HG02852 (cell line): ENCODE measurements at regions not wholly inside any gene's neighbourhood (a gene's known extent, or its start where the extent isn't known, plus 50 kb on each side); places are given as distances from the start of the nearest gene placed in this dataset.

Experiments used
- ATAC-seq: cut with Tn5 transposase; IDR thresholded peaks from one replicate; pipeline ENCODE4 v1.9.1; 2021; ENCODE audit warnings: mild to moderate bottlenecking, moderate library complexity; ENCODE audit not compliant: unreplicated experiment

DNA sequence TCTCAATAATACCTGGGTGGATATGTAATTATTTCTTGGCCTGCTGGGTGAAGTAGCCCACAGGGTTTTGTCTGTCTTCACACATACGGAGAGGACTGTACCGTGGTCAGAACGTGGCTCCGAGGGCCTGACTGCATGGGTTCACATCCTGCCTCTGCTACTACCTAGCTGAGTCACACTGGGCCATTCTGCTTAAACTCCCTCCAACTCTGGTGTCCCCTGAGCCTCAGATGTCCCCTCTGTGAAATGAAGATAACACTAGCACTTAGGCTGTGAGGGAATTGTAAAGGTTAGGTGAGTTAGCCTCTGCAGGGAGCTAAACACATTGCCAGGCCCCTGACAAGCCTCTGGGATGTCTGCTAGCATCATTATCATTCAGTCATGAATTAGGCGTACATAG, 120.1 kb upstream of the NABP1 start:
- ATAC-seq = no peak

DNA sequence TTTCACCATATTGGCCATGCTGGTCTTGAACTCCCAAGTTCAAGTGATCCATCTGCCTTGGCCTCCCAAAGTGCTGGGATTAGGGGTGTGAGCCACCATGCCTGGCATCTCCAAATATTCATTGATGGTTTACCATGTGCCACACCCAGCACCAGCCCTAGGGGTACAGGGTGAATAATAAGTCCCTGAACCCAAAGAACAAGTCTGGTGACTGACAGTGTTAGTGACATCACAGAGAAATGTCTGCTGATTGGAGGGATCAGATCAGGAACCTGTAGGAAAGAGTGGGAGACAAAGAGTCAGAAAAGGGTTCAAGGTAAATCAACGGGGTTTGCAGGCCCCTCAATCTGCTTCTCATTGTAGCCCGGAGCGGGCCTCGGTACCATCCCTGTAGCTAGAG, 118.4 kb upstream of the NABP1 start:
- no peak for ATAC-seq

DNA sequence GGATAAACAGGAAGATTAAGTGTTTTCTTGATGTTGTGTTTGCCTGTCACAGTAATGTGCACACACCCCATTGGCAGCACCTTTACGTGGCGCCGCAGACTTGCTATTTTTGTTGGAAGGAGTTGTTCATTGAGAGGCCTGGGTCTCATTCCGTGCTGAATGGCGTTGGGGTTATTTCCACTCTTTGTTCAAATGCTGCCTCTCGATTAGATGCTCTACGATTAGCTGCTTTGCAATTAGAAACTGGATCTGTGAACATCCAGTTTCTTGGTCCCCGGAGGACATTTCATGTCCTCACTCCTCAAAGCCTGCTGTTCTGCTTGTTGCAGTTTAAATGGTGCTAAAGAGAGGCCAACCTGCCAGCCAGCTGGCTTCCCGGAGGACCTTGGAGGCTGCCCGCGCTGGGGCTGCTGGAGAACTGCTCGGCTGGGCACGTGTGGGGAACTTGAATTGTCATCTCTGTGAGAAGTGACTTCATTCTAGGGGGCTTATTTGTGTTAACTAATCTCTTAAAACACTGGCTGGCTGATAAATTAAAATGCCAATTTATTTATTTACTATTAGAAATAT, 117.4 kb upstream of the NABP1 start:
- ATAC-seq = no peak

DNA sequence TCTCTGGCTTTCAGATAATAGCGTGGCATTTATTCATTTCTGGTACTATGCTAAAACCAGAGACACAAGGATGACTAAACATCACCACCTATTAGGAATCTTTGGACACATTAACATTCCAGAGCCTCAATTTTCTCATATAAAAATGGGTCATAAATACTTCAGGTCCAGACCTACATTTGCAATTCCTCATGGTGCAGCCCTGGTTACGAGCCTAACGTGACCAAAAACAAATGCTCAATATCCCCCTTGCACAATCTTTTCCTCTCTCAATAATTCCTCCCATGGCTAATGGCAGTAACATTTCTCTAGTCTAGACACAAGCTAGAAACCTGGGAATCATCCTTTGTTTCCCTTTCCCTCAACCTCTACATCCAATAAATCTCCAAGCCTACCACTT, 112.8 kb upstream of the NABP1 start:
- no peak for ATAC-seq

DNA sequence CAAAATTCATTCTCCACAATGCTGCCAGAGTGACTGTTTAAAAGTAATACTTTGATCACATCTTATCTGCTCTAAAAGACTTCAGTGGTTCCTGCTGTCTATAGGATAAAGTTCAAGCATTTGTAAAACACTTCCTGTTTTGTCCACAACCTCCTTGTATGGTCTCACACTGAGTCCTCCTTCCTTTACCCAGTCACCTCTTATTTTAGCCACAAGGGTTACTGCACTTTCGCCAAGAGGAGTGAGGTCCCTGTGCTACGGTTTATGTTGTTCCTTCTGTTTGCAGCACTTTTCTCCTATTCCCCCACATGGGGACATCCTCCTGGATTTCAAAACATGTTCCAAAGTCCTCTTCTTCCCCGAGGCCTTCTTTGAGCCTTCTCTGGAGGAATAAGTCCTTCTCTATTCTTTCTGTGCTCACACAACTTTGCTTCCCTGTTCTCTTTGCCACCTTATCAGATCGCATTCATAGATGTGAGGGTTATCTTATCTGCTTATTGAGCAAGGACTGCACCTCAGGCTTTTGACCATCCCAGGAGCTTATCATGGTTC, 112.2 kb upstream of the NABP1 start:
- ATAC-seq = peak; percentile 65

DNA sequence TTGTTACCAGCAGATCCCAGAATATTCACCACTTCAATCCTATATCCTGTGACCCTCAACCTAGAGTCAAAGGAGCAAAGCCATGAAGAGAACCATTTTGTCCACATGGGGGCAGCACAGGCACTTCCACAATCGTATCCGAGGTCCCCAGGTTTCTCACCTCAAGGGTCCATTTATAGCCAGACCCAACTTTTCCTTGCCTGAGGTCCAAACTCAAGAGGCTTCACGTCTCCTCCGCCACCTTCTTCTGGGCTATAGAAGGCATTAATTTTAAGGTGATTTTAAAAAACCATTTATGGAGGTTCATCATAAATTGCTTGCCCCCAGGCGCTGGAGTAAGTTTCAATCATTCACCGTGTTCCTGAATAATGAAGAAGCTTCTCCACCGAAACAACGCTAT, 111.6 kb upstream of the NABP1 start:
- peak; percentile 63 for ATAC-seq

DNA sequence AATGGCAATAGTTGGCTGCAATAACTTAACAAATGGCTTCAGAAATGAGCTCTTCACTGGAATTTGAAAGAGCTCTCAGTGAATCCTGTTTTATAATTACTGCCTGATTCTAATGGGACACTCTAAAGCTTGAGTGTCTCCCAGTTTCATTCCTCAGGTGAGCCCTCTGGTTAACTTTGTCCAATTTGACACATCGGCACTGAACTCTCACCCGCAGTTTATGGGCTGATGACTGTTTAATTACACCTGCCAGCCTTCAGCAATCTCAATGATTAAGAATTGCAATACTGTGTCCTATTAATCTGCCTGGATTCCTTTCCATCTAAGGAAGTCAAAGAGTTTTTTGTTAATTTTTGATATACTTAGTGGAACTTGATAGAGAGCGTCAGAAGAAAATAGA, 110.7 kb upstream of the NABP1 start:
- no peak for ATAC-seq

DNA sequence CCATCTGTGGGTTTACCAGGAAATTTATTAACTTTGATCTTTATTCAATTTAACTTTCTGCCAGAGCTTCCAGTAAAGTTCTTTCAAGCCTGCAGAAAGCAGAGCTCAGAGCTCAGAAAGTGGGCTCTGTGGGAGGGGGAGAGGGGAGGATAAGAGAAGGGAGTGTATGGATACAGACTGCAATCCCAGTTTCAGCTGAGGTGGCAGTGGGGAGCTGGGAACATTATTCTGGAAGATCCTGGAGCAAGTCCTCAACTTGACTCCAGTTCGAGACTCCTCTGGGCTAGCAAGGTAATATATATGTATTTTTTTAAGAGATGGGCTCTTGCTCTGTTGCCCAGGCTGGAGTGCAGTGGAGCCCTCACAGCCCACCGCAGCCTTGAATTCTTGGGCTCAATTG, 108.9 kb upstream of the NABP1 start:
- ATAC-seq = no peak

DNA sequence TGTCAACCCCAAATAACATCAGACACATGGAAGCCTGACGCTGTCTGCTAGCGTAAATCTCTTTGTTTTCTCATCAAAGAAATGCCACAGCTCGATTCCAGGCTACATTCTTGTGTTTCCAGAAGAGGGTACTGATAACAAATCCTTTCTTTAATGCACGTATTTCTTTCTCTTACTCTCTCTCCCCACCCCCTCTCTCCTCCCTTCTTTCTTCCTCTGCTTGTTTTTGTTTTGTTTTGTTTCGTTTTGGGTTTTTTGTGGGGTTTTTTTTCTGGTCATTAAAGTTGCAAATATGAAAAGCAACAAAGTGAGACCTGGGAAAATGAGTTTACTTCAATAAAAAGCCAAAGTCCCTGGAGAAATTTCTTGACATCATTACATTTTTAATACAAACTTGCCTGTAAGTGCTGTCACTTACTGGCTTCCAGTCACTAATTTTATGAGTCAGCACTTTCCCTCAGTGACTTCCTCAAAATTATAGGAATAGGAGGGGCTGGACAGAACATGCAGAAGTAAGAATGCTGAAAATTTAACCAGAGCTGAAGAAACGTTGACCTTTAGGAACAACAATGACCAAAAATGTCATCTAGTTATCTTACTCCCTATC, 106.7 kb upstream of the NABP1 start:
- peak; percentile 56 for ATAC-seq

DNA sequence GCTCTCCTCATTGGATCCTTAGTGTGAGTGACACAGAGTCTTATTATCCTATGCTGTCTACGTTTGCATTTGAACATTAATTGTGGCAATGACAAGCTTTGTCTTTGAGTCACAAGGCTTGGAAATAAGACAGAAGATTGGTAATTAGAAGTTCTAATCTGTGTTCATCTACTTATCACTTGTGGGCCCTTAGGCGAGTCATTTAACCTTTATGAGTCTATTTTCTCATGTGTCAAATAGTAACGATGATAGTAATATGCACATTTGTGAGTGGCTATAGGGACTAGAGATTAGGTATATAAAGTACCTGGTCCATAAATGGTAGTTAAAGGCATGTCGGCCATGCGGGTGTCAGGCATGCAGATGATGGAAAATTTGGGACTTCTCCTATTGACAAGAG, 105.6 kb upstream of the NABP1 start:
- no peak for ATAC-seq

DNA sequence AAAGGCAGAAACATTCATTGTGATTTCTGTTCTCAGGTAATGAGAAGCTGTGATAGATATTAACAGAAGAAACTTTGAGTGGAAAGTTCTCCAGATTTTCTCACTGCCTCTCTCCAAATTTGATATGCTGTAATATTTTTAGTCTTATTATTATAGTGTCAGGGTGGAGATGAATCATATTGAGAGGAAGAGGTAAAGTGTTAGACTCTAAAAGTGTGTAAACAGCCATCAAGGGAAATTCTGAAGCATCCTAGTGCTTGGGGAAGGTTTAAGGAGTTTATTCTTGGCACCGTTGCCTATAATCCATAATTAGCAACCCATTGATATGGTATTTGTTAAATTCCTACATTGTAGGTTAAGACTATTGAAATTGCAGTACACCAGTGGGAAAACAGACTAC, 104.7 kb upstream of the NABP1 start:
- no peak for ATAC-seq

DNA sequence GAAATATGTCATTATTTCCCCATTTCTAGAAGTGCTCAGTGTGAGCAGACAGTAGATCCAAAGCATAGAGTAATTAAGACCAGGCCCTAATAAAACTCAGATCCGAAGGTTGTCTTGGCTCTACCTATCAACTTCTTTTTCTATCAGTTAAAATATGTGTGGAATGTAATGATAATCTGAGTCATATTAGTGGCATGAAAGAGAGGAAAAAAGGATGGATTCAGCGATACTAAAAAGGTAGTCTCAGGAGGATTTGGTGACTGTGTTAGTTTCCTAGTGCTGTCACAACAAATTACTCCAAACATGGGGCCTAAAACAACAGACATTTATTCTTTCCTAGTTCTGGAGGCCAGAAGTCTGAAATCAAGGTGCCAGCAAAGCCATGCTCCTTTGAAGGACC, 103.7 kb upstream of the NABP1 start:
- no peak for ATAC-seq

DNA sequence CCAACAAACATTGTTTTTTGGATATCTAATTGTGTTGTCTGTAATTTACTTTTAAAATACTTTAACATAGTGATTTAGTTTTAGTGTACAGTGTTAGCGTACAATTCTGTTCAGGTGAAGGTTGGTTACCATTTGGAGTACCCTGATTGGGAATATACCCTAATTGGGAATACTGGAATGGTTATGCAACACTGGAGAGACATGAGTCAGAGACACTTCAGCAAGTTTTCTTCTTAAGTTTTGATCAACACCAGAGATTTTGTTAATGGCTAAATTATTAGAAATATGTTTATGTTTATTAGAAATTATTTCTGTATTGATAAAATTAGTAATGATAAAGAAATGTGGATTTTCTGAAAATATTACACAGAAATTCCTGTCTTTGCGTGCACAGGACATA, 100.3 kb upstream of the NABP1 start:
- ATAC-seq = no peak

DNA sequence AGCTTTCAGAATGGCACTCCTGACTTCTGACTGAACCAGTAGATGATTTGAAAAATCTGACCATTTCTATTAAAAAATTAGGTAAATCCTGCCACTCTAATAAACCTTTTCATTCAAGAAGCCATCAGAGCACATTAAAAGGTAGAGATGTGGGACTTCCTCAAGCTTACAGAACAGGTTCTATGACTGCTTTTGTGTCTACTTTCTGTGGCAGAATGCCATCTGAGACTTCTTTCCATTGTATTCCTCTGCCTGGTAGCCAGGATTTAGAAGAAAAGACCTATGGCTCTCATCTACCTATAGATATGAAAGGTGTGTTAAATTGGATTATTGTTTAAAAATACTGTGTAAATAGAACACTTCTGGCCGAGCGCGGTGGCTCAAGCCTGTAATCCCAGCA, 99.9 kb upstream of the NABP1 start:
- no peak for ATAC-seq

DNA sequence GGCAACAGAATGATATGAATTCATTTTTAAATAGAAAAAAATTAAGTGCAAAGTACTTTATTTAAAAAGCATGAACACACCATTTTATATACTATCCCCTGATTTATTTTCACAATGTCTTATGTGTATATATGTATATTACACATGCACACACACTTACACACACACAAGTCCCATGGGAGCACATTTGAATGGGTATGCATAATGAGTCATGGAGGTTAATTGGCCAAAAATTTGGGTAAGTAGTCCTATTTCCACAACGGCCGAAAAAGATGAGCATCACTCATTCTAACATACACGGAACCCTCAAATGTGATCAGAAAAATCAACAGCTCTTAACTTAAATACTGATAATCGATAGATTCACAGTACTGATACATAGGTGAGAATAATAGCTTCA, 97.4 kb upstream of the NABP1 start:
- ATAC-seq = no peak

DNA sequence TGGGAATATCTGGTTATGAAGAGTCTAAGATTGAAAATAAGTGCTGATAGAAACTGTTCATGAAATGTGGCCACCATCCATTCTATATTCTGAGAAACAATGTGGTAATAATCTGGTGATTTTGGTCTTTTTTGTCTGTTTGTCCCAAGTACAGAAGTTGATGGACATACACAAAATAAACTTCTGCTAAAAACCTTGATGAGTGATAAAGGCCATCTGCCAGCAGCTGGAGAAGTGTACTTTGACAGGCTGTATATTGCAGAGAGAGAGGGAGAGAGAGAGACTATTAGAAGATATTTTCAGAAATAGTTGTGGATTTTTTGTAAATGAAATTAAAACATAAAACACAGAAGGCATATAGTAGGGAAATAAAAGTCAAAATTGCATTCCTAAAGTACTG, 96.9 kb upstream of the NABP1 start:
- ATAC-seq = no peak

DNA sequence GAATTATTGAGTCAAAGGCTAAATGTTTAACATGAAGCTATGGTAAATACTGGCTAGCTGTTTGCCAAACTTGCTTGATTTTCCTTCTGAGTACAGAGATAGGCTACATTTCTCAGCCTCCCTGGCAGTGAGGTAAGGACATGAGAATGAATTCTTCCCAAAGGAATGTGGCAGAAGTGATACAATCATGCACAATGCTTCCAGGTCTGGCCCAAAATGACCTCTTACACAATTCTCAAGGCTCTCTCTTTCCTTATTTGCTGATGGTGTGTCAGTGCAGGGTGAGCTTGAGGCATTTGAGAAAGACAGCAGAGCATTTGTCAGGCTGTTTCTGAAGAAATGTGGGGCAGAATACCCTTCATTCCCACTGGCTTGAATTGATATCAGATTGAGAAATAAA, 95.6 kb upstream of the NABP1 start:
- ATAC-seq = no peak

DNA sequence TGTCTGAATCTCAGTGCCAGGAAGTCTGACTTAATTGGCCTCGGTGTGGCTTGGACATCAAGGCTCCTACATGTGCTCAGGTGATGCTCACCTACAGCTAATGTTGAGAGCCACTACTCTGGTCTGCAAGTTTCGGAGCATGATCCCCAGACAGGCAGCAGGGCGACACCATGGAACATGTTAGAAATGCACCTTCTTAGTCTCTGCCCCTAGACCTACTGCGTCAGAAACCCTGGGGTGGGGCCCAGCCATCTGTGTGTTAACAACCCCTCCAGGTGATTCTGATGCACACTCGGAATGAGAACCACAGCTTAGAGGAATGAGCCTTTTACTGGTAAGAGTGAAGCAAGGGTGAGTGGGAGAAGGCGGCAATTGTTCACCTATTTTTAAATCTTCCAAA, 86.9 kb upstream of the NABP1 start:
- no peak for ATAC-seq

DNA sequence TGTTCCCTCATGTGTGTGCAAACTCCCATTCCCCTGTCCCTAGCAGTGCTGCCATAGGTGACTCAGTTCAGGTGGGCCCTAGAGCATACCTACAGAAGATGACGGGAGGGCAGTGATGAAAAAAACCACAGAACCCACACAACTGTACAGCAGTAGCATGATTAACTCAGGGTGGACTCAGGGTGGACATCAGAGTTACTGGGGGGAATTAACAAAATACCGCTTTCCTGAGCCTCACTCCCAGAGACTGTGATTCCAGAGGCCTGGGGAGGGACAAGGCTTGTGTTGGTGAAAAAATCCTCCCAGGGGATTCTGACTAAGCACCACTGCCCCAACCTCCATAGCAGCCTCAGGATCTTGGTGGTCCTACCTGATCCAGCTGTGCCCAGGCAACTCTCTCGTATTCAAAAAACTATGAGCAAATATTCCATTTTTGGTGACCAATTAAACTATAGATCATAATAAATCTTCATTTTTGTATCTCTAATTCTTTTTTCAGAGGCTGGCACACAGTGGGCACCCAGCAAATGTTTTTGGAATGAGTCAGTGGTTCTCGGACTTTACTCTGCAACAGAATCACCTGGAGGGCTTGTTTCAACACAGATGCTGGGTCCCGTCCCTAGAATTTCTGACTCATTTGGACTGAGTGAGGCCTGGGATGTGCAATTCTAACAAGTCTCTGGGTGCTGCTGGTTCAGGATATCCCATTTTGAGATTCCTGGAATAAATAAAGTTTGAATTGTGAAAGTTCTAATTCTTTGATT, 84.1 kb upstream of the NABP1 start:
- ATAC-seq = no peak

DNA sequence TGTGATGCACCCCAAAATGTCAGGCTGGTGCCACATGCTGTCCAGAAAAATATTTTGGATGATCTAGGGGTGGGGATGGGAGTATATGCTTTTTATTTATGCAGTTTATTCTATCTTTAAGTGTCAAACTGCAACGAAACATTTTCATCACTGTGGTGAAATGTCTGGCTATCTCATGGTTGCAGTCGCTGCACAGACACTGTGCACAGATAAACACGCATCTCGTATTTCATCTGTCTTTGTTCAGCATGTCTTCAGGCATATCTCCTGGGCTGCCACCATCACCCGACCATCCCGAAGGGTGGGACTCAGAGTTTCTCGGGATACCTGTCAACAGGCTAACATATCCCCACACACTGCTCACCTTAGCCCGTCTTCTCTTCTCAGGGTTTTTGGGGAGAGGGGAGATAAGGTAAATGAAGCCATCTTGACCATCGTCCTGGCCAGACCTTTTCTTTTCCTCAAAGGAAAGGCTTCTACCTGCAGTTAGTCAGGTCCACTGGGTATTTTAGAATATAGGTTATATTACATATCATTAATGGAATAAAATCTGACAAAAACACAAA, 80.7 kb upstream of the NABP1 start:
- ATAC-seq = no peak

DNA sequence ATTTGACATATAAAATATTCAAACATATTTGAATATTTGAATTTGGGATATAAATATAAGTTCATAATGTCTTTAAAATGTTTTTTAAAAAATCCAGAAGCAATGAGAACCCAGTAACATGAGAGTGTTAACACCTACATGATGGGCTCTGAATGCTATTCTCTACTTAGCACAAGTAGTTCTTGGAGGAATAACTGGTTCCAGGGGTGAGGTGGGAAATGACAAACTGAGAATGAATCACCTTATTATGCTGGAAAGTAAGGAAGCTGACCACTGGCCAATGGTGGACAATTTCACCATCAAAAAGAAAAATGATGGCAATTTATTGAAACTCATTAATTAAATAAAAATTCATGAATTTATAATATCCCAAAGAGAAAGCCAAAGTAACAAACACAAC, 79.6 kb upstream of the NABP1 start:
- ATAC-seq = no peak

DNA sequence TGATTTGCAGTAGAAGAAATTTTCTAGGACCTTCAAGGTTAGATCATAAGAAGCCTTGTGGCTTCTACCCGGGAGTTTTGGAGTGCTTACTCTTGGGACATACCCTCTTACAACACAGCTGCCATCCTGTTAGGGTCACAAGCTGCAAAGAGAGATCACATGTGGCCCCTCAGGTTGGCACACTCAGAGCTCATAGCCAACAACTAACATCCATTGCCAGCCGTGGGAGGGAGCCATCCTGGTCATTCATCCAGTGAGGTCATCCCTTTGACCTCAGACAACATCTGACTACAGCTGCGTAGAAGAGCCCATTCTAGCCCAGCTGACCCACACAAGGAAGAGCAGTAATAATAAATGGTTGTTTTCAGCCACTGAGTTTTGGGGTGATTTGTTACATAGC, 76.9 kb upstream of the NABP1 start:
- no peak for ATAC-seq
